Panc1 (cell line): ENCODE measurements at regions not wholly inside any gene's neighbourhood (a gene's known extent, or its start where the extent isn't known, plus 50 kb on each side); places are given as distances from the start of the nearest gene placed in this dataset.

ENCODE experiments used
- SIN3A ChIP-seq: IDR thresholded peaks from 2 replicates; pipeline ENCODE4 v1.6.1; 2012; ENCODE audit warnings: low read depth, mild to moderate bottlenecking, low read length, moderate library complexity, borderline replicate concordance; ENCODE audit not compliant: insufficient read depth
- TF ChIP-seq, protein P1 (sequence below): fragments of 450-650 bp; IDR thresholded peaks from 2 replicates; pipeline ENCODE4 v1.5.1; 2017; ENCODE audit warnings: mild to moderate bottlenecking

DNA sequence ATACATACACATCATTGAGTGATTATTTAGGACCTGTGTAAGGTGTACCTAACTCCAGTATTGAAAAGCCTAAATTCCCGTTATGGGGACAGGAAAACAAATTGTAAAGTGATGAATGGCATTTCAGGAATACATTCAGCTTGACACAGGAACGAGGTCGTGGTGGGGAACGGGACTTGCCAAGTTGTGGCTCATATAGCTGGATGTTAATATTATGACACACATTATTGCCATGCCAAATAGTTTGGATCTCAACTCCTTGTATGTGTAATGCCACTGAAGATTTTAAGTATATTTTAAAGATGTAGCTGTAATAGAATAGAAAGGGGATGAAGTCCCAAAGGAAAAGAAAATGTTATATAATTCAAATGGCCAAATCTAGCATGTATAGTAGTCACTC, 227.2 kb upstream of the GOLIM4 start:
- TF ChIP-seq, protein P1, sequence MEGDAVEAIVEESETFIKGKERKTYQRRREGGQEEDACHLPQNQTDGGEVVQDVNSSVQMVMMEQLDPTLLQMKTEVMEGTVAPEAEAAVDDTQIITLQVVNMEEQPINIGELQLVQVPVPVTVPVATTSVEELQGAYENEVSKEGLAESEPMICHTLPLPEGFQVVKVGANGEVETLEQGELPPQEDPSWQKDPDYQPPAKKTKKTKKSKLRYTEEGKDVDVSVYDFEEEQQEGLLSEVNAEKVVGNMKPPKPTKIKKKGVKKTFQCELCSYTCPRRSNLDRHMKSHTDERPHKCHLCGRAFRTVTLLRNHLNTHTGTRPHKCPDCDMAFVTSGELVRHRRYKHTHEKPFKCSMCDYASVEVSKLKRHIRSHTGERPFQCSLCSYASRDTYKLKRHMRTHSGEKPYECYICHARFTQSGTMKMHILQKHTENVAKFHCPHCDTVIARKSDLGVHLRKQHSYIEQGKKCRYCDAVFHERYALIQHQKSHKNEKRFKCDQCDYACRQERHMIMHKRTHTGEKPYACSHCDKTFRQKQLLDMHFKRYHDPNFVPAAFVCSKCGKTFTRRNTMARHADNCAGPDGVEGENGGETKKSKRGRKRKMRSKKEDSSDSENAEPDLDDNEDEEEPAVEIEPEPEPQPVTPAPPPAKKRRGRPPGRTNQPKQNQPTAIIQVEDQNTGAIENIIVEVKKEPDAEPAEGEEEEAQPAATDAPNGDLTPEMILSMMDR, result no peak
- no peak for TF ChIP-seq SIN3A
